K562 (cell line): ENCODE measurements at regions not wholly inside any gene's neighbourhood (a gene's known extent, or its start where the extent isn't known, plus 50 kb on each side); places are given as distances from the start of the nearest gene placed in this dataset.

Source experiments
- ETV5 ChIP-seq: sonication (generic); formaldehyde crosslinking; IDR thresholded peaks from 2 replicates; pipeline ENCODE4 v1.4.0; 2020; ENCODE audit warnings: low read depth, mild to moderate bottlenecking, missing genetic modification reagents
- MCM2 ChIP-seq: fragments of 450-650 bp; IDR thresholded peaks from 2 replicates; pipeline ENCODE4 v1.6.1; 2017; ENCODE audit warnings: low read depth, mild to moderate bottlenecking
- MCM5 ChIP-seq: fragments of 450-650 bp; IDR thresholded peaks from 2 replicates; pipeline ENCODE4 v1.6.1; 2016; ENCODE audit warnings: low read depth
- SIX5 ChIP-seq, 2 experiments: IDR thresholded peaks; 2 replicates each; pipeline ENCODE4 v1.6.1; 2011; ENCODE audit warnings: low read length in 2 of 2, borderline replicate concordance in 1 of 2, low read depth in 1 of 2, mild to moderate bottlenecking in 1 of 2, moderate library complexity in 1 of 2; ENCODE audit not compliant: insufficient read depth in 1 of 2
- ZNF79 ChIP-seq: fragments of 250-450 bp; sonication (Bioruptor Pico); IDR thresholded peaks from 2 replicates; pipeline ENCODE4 v1.4.0; 2020; ENCODE audit warnings: low read depth, mild to moderate bottlenecking, moderate library complexity
- TF ChIP-seq, protein P1 (sequence below), 2 experiments: fragments of 450-650 bp; IDR thresholded peaks; 2 replicates each; pipeline ENCODE4 v1.6.1; 2018; ENCODE audit warnings: mild to moderate bottlenecking in 2 of 2, low read depth in 1 of 2; ENCODE audit not compliant: partially characterized antibody in 2 of 2
- TF ChIP-seq, protein P2 (sequence below): fragments of 200-600 bp; sonication (generic); IDR thresholded peaks from one replicate; pipeline ENCODE4 v1.6.1; 2012; ENCODE audit warnings: mild to moderate bottlenecking, low read depth, low read length, inconsistent platforms
- TF ChIP-seq, protein P3 (sequence below), 2 experiments: fragments of 450-650 bp in 1 of 2; sonication (generic) in 1 of 2; formaldehyde crosslinking in 1 of 2; IDR thresholded peaks in 1 of 2; conservative IDR thresholded peaks in 1 of 2; 2 replicates each; pipeline versions ENCODE4 v1.6.1 to v1.8.1; 2016 to 2023; ENCODE audit warnings: mild to moderate bottlenecking in 2 of 2, moderate library complexity in 2 of 2, inconsistent platforms in 1 of 2, missing genetic modification reagents in 1 of 2

DNA sequence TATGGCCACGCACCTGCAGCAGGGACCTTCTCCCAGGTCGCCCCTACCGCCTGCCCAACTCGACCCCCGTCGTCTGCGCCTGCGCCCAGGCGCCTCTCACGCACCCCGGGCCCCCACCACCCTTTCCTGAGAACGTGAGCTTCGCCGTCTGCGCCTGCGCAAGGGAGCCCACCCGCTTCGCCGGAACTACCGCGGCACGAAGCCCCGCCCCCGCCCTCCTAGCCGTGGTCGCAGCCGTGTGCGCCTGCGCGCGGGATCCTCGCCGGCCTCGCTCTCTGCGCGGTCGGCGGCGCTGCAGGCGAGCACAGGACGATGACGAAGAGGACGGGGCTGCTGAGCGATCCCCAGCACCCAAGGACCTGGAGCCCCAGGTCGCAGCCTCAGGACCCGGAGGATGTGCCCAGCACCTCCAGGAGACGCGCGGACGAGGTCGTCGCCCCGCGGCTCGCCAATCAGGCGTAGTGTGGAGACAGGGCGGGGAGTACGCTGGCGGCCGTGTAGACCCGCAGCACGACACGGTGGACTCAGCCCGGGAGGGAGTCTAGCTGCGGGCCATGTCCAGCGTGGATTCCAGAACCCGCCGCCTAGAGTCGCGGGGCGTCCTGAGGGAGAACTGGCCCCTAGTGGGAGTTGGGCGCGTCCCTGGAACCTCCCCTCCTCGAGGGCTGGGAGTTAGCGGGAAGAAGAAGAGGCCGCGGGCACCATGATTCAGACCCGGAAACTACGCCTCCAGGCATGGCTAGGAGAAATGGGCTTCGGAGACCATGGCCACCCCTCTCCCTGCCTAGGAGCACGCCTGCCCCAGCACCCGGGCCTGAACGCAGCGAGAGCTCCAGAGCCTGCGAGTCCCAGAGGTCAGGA, 1120.8 kb upstream of the TMEM132C start (continued):
- TF ChIP-seq, protein P1, sequence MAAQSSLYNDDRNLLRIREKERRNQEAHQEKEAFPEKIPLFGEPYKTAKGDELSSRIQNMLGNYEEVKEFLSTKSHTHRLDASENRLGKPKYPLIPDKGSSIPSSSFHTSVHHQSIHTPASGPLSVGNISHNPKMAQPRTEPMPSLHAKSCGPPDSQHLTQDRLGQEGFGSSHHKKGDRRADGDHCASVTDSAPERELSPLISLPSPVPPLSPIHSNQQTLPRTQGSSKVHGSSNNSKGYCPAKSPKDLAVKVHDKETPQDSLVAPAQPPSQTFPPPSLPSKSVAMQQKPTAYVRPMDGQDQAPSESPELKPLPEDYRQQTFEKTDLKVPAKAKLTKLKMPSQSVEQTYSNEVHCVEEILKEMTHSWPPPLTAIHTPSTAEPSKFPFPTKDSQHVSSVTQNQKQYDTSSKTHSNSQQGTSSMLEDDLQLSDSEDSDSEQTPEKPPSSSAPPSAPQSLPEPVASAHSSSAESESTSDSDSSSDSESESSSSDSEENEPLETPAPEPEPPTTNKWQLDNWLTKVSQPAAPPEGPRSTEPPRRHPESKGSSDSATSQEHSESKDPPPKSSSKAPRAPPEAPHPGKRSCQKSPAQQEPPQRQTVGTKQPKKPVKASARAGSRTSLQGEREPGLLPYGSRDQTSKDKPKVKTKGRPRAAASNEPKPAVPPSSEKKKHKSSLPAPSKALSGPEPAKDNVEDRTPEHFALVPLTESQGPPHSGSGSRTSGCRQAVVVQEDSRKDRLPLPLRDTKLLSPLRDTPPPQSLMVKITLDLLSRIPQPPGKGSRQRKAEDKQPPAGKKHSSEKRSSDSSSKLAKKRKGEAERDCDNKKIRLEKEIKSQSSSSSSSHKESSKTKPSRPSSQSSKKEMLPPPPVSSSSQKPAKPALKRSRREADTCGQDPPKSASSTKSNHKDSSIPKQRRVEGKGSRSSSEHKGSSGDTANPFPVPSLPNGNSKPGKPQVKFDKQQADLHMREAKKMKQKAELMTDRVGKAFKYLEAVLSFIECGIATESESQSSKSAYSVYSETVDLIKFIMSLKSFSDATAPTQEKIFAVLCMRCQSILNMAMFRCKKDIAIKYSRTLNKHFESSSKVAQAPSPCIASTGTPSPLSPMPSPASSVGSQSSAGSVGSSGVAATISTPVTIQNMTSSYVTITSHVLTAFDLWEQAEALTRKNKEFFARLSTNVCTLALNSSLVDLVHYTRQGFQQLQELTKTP (IDR thresholded peaks at IDR 0.05; ENCODE audit: low read depth in 1 of 2, partially characterized antibody in 2 of 2), result no peak
- no peak for TF ChIP-seq MCM5
- TF ChIP-seq SIX5 (IDR thresholded peaks at IDR 0.05; ENCODE audit: borderline replicate concordance in 1 of 2, insufficient read depth in 1 of 2, low read depth in 1 of 2, low read length in 2 of 2), result no peak
- TF ChIP-seq, protein P2, sequence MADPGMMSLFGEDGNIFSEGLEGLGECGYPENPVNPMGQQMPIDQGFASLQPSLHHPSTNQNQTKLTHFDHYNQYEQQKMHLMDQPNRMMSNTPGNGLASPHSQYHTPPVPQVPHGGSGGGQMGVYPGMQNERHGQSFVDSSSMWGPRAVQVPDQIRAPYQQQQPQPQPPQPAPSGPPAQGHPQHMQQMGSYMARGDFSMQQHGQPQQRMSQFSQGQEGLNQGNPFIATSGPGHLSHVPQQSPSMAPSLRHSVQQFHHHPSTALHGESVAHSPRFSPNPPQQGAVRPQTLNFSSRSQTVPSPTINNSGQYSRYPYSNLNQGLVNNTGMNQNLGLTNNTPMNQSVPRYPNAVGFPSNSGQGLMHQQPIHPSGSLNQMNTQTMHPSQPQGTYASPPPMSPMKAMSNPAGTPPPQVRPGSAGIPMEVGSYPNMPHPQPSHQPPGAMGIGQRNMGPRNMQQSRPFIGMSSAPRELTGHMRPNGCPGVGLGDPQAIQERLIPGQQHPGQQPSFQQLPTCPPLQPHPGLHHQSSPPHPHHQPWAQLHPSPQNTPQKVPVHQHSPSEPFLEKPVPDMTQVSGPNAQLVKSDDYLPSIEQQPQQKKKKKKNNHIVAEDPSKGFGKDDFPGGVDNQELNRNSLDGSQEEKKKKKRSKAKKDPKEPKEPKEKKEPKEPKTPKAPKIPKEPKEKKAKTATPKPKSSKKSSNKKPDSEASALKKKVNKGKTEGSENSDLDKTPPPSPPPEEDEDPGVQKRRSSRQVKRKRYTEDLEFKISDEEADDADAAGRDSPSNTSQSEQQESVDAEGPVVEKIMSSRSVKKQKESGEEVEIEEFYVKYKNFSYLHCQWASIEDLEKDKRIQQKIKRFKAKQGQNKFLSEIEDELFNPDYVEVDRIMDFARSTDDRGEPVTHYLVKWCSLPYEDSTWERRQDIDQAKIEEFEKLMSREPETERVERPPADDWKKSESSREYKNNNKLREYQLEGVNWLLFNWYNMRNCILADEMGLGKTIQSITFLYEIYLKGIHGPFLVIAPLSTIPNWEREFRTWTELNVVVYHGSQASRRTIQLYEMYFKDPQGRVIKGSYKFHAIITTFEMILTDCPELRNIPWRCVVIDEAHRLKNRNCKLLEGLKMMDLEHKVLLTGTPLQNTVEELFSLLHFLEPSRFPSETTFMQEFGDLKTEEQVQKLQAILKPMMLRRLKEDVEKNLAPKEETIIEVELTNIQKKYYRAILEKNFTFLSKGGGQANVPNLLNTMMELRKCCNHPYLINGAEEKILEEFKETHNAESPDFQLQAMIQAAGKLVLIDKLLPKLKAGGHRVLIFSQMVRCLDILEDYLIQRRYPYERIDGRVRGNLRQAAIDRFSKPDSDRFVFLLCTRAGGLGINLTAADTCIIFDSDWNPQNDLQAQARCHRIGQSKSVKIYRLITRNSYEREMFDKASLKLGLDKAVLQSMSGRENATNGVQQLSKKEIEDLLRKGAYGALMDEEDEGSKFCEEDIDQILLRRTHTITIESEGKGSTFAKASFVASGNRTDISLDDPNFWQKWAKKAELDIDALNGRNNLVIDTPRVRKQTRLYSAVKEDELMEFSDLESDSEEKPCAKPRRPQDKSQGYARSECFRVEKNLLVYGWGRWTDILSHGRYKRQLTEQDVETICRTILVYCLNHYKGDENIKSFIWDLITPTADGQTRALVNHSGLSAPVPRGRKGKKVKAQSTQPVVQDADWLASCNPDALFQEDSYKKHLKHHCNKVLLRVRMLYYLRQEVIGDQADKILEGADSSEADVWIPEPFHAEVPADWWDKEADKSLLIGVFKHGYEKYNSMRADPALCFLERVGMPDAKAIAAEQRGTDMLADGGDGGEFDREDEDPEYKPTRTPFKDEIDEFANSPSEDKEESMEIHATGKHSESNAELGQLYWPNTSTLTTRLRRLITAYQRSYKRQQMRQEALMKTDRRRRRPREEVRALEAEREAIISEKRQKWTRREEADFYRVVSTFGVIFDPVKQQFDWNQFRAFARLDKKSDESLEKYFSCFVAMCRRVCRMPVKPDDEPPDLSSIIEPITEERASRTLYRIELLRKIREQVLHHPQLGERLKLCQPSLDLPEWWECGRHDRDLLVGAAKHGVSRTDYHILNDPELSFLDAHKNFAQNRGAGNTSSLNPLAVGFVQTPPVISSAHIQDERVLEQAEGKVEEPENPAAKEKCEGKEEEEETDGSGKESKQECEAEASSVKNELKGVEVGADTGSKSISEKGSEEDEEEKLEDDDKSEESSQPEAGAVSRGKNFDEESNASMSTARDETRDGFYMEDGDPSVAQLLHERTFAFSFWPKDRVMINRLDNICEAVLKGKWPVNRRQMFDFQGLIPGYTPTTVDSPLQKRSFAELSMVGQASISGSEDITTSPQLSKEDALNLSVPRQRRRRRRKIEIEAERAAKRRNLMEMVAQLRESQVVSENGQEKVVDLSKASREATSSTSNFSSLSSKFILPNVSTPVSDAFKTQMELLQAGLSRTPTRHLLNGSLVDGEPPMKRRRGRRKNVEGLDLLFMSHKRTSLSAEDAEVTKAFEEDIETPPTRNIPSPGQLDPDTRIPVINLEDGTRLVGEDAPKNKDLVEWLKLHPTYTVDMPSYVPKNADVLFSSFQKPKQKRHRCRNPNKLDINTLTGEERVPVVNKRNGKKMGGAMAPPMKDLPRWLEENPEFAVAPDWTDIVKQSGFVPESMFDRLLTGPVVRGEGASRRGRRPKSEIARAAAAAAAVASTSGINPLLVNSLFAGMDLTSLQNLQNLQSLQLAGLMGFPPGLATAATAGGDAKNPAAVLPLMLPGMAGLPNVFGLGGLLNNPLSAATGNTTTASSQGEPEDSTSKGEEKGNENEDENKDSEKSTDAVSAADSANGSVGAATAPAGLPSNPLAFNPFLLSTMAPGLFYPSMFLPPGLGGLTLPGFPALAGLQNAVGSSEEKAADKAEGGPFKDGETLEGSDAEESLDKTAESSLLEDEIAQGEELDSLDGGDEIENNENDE, result no peak
- TF ChIP-seq, protein P3, sequence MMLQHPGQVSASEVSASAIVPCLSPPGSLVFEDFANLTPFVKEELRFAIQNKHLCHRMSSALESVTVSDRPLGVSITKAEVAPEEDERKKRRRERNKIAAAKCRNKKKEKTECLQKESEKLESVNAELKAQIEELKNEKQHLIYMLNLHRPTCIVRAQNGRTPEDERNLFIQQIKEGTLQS (IDR thresholded peaks at IDR 0.05), result no peak
- TF ChIP-seq, protein P3 (CRISPR knock-in tag; conservative IDR thresholded peaks at IDR 0.05), result no peak
- 0 out of 2 replicates have a peak, but pooled peaks have one; percentile 27 for TF ChIP-seq ETV5 (CRISPR knock-in tag)
- no peak for TF ChIP-seq MCM2
- no peak for TF ChIP-seq ZNF79 (CRISPR knock-in tag)
